Heart left ventricle (tissue), 13 donors: ENCODE measurements at regions not wholly inside any gene's neighbourhood (a gene's known extent, or its start where the extent isn't known, plus 50 kb on each side); places are given as distances from the start of the nearest gene placed in this dataset.

Experiments used
- POLR2A ChIP-seq, 2 donors: fragments of 450-650 bp; IDR thresholded peaks; one replicate each; pipeline ENCODE4 v1.6.1; 2017; ENCODE audit warnings: antibody characterized with exemption in 2 of 2, mild to moderate bottlenecking in 2 of 2, moderate library complexity in 2 of 2
- TF ChIP-seq, protein P1 (sequence below), 12 donors: fragments of 200-600 bp; sonication (generic) in 4 of 12; IDR thresholded peaks; one replicate each; pipeline versions ENCODE4 v1.5.0 to v1.8.0; 2018 to 2022; ENCODE audit warnings: antibody characterized with exemption in 12 of 12, mild to moderate bottlenecking in 5 of 12
- donor health status: ischemic (EF 13 %, LVEDD 7.1; RV severe dilation, severe dysfunction).
- donor health status: DM: no; HTN: yes; CAD: no.
- donor health status: DM: no; HTN: no; CAD: no.
- donor health status: ischemic (EF 25% LVEDD 6.9; RV normal size, moderate dysfunction).
- donor health status: ischemic (EF 25% LVEDD 5.7; RV mildly dilated, moderate dysfunction).
- donor health status: ischemic (EF 35%, LVEDD 5.7; RV mildly dilated, moderate dysfunction).
- donor health status: nonischemic (EF 11% LVEDD 7.7; RV severe dilation, severe dysfunction).
- donor health status: DM: yes; HTN: yes; CAD: no.
- donor health status: PGD.
- donor health status: ischemic (EF 29% LVEDD 5.4; RV normal size, mild dysfunction).
- donor health status: nonischemic (EF 23%, LVEDD 6.1; RV moderate dilation, normal function).

- TF ChIP-seq, protein P1, sequence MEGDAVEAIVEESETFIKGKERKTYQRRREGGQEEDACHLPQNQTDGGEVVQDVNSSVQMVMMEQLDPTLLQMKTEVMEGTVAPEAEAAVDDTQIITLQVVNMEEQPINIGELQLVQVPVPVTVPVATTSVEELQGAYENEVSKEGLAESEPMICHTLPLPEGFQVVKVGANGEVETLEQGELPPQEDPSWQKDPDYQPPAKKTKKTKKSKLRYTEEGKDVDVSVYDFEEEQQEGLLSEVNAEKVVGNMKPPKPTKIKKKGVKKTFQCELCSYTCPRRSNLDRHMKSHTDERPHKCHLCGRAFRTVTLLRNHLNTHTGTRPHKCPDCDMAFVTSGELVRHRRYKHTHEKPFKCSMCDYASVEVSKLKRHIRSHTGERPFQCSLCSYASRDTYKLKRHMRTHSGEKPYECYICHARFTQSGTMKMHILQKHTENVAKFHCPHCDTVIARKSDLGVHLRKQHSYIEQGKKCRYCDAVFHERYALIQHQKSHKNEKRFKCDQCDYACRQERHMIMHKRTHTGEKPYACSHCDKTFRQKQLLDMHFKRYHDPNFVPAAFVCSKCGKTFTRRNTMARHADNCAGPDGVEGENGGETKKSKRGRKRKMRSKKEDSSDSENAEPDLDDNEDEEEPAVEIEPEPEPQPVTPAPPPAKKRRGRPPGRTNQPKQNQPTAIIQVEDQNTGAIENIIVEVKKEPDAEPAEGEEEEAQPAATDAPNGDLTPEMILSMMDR (IDR thresholded peaks at IDR 0.05): no peak
- TF ChIP-seq POLR2A (IDR thresholded peaks at IDR 0.05): no peak
Observed at GRCh38 chr18:22690556-22690955, 242.6 kb upstream of the RBBP8 start.
